H9 (cell line): ENCODE measurements at regions not wholly inside any gene's neighbourhood (a gene's known extent, or its start where the extent isn't known, plus 50 kb on each side); places are given as distances from the start of the nearest gene placed in this dataset.

Experiments
- DNase-seq: peaks from one replicate; pipeline ENCODE4 v3.0.0-alpha.2; 2017
- H2AFZ ChIP-seq: one replicate; pipeline ENCODE4 v1.6.1; 2013; ENCODE audit warnings: mild to moderate bottlenecking, low read length, control low read depth, moderate library complexity
- H2AK5ac ChIP-seq: 2 replicates; pipeline ENCODE4 v1.6.1; 2013; ENCODE audit warnings: low read length, control low read depth, mixed read lengths; ENCODE audit not compliant: insufficient read length
- H2BK120ac ChIP-seq: one replicate; pipeline ENCODE4 v1.6.1; 2013; ENCODE audit warnings: low read depth, mild to moderate bottlenecking, low read length, control low read depth, inconsistent platforms; ENCODE audit not compliant: poor library complexity, severe bottlenecking
- H2BK12ac ChIP-seq: 2 replicates; pipeline ENCODE4 v1.6.1; 2013; ENCODE audit warnings: low read length, control low read depth, mixed read lengths, low read depth; ENCODE audit not compliant: insufficient read length
- H2BK15ac ChIP-seq: 2 replicates; pipeline ENCODE4 v1.6.1; 2013; ENCODE audit warnings: low read depth, low read length, control low read depth
- H2BK20ac ChIP-seq: one replicate; pipeline ENCODE4 v1.6.1; 2013; ENCODE audit warnings: low read depth, mild to moderate bottlenecking, low read length, control low read depth, inconsistent platforms; ENCODE audit not compliant: poor library complexity, severe bottlenecking
- H2BK5ac ChIP-seq: 2 replicates; pipeline ENCODE4 v1.6.1; 2013; ENCODE audit warnings: low read length, control low read depth, mixed read lengths; ENCODE audit not compliant: insufficient read length
- H3K14ac ChIP-seq: 2 replicates; pipeline ENCODE4 v1.6.1; 2013; ENCODE audit warnings: low read length, control low read depth; ENCODE audit not compliant: insufficient read depth
- H3K18ac ChIP-seq: 2 replicates; pipeline ENCODE4 v1.6.1; 2013; ENCODE audit warnings: low read depth, mild to moderate bottlenecking, mixed read lengths, low read length, control low read depth; ENCODE audit not compliant: insufficient read length
- H3K23ac ChIP-seq: 2 replicates; pipeline ENCODE4 v1.6.1; 2013; ENCODE audit warnings: low read length, control low read depth, mixed read lengths, low read depth; ENCODE audit not compliant: insufficient read length
- H3K23me2 ChIP-seq: 2 replicates; pipeline ENCODE4 v1.6.1; 2013; ENCODE audit warnings: low read depth, mild to moderate bottlenecking, mixed read lengths, low read length, control low read depth; ENCODE audit not compliant: insufficient read length, poor library complexity, severe bottlenecking
- H3K27ac ChIP-seq: 2 replicates; pipeline ENCODE4 v1.5.1; 2013; ENCODE audit warnings: low read length, control low read depth, mixed read lengths, low read depth; ENCODE audit not compliant: insufficient read length
- H3K27me3 ChIP-seq: 2 replicates; pipeline ENCODE4 v1.6.1; 2013; ENCODE audit warnings: low read length, control low read depth, inconsistent platforms; ENCODE audit not compliant: insufficient read depth
- H3K4ac ChIP-seq: 2 replicates; pipeline ENCODE4 v1.6.1; 2013; ENCODE audit warnings: low read depth, mild to moderate bottlenecking, control low read depth, inconsistent platforms, low read length, moderate library complexity
- H3K4me1 ChIP-seq: 2 replicates; pipeline ENCODE4 v1.6.1; 2013; ENCODE audit warnings: low read length, control low read depth, inconsistent platforms; ENCODE audit not compliant: insufficient read depth
- H3K4me2 ChIP-seq: 2 replicates; pipeline ENCODE4 v1.6.1; 2013; ENCODE audit warnings: low read length, control low read depth, mixed read lengths; ENCODE audit not compliant: insufficient read length, insufficient read depth
- H3K56ac ChIP-seq: 2 replicates; pipeline ENCODE4 v1.6.1; 2013; ENCODE audit warnings: low read depth, mild to moderate bottlenecking, mixed read lengths, low read length, control low read depth; ENCODE audit not compliant: insufficient read length
- H3K79me1 ChIP-seq: 2 replicates; pipeline ENCODE4 v1.6.1; 2013; ENCODE audit warnings: low read depth, mild to moderate bottlenecking, moderate library complexity, low read length, control low read depth, inconsistent platforms; ENCODE audit not compliant: insufficient read depth, poor library complexity, severe bottlenecking
- H3K79me2 ChIP-seq: 2 replicates; pipeline ENCODE4 v1.6.1; 2013; ENCODE audit warnings: low read length, control low read depth, inconsistent platforms; ENCODE audit not compliant: insufficient read depth
- H3K9ac ChIP-seq: 2 replicates; pipeline ENCODE4 v1.6.1; 2013; ENCODE audit warnings: low read length, control low read depth, mixed read lengths; ENCODE audit not compliant: insufficient read length; ENCODE audit errors: extremely low read depth
- H3K9me3 ChIP-seq: one replicate; pipeline ENCODE4 v1.6.1; 2013; ENCODE audit warnings: low read depth, low read length, inconsistent platforms; ENCODE audit not compliant: control insufficient read depth
- H3T11ph ChIP-seq: one replicate; pipeline ENCODE4 v1.6.1; 2013; ENCODE audit warnings: mild to moderate bottlenecking, low read length, control low read depth, inconsistent platforms
- H4K20me1 ChIP-seq: one replicate; pipeline ENCODE4 v1.6.1; 2013; ENCODE audit not compliant: control insufficient read depth, insufficient read length, insufficient read depth
- H4K5ac ChIP-seq: 2 replicates; pipeline ENCODE4 v1.6.1; 2013; ENCODE audit warnings: low read depth, mild to moderate bottlenecking, mixed read lengths, low read length, control low read depth; ENCODE audit not compliant: insufficient read length
- H4K8ac ChIP-seq: replicated peaks from 2 replicates; pipeline ENCODE4 v1.6.1; 2013; ENCODE audit warnings: low read length, control low read depth, mixed read lengths, low read depth; ENCODE audit not compliant: insufficient read length
- H4K91ac ChIP-seq: 2 replicates; pipeline ENCODE4 v1.6.1; 2013; ENCODE audit warnings: low read depth, mild to moderate bottlenecking, moderate library complexity, mixed read lengths, low read length, control low read depth; ENCODE audit not compliant: insufficient read length
- H3K27ac Mint-ChIP-seq, 3 experiments: 2 replicates in 2 of 3; 3 replicates in 1 of 3; pipeline ENCODE4 v1.8.0; 2020 to 2021; ENCODE audit warnings: mixed read lengths in 3 of 3, mild to moderate bottlenecking in 1 of 3, moderate library complexity in 1 of 3
- H3K27me3 Mint-ChIP-seq: 2 replicates; pipeline ENCODE4 v1.8.0; 2021; ENCODE audit warnings: low read depth, mild to moderate bottlenecking, moderate library complexity, mixed read lengths
- H3K36me3 Mint-ChIP-seq, 3 experiments: 2 replicates in 2 of 3; 3 replicates in 1 of 3; pipeline ENCODE4 v1.8.0; 2020 to 2021; ENCODE audit warnings: low read depth in 3 of 3, mixed read lengths in 3 of 3; ENCODE audit not compliant: insufficient read depth in 1 of 3
- H3K4me1 Mint-ChIP-seq, 2 experiments: 2 replicates each; pipeline ENCODE4 v1.8.0; 2020; ENCODE audit warnings: mixed read lengths in 2 of 2
- H3K4me3 Mint-ChIP-seq, 2 experiments: 2 replicates in 1 of 2; 3 replicates in 1 of 2; pipeline ENCODE4 v1.8.0; 2020 to 2021; ENCODE audit warnings: mild to moderate bottlenecking in 2 of 2, mixed read lengths in 2 of 2, moderate library complexity in 1 of 2
- H3K9me3 Mint-ChIP-seq, 2 experiments: 2 replicates in 1 of 2; 3 replicates in 1 of 2; pipeline ENCODE4 v1.8.0; 2020; ENCODE audit warnings: mild to moderate bottlenecking in 2 of 2, mixed read lengths in 2 of 2, moderate library complexity in 1 of 2
- WGBS: extraction: QIAGEN DNeasy Blood & Tissue Kit; methylation state at CpG from one replicate; pipeline ENCODE4 v1.1.7; 2013; ENCODE audit warnings: missing lambda C conversion rate, low lambda C conversion rate, mixed read lengths; ENCODE audit not compliant: insufficient read length; ENCODE audit errors: extremely low coverage; 5-methylcytosine and 5-hydroxymethylcytosine counted together
- TF ChIP-seq, protein P1 (sequence below): fragments of 200-600 bp; sonication (generic); conservative IDR thresholded peaks from 3 replicates; pipeline ENCODE4 v1.8.0; 2021; ENCODE audit warnings: antibody characterized with exemption, mild to moderate bottlenecking

DNA sequence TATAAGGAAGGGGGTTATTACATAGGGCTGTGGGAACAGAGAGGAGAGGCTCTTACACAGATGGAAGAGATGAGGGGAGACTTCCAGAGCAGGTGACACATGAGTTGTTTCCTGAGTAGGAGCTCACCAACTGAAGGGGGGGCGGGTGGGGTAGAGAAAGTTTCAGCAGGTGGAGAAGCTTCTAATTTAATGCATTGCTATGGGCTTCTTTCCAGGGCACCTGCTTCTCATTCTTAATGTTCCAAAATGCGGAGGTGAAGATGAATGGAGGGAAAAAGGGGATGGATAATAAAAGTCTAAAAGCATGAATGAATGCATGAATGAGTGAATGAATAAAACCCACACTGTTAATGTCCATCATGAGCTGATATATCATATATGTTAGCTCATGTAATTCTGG, 439.0 kb upstream of the CCL2 start:
- no peak overlapping the region for H4K8ac ChIP-seq
- H4K5ac ChIP-seq: no peak overlapping the region
- DNase-seq: no peak
- no peaks in the 10 kb centered on the region for H3K9me3 ChIP-seq
- H3K18ac ChIP-seq: no peak overlapping the region
- H3K27ac ChIP-seq: no peak overlapping the region
- H3K27me3 ChIP-seq: no peaks in the 10 kb centered on the region; the same call in 1 of the 2 replicates
- H3K27me3 Mint-ChIP-seq: peaks cover 6% of the 10 kb centered on the region
- H2BK120ac ChIP-seq: no peak overlapping the region
- H3K4me1 Mint-ChIP-seq: peaks cover 19 to 25% of the 10 kb centered on the region in 2 experiments
- H2BK12ac ChIP-seq: no peak overlapping the region
- no peak overlapping the region for H2BK20ac ChIP-seq
- no peaks in the 10 kb centered on the region for H3K79me1 ChIP-seq
- no peak overlapping the region for H3K4me2 ChIP-seq
- H3K9ac ChIP-seq: no peak overlapping the region
- TF ChIP-seq, protein P1, sequence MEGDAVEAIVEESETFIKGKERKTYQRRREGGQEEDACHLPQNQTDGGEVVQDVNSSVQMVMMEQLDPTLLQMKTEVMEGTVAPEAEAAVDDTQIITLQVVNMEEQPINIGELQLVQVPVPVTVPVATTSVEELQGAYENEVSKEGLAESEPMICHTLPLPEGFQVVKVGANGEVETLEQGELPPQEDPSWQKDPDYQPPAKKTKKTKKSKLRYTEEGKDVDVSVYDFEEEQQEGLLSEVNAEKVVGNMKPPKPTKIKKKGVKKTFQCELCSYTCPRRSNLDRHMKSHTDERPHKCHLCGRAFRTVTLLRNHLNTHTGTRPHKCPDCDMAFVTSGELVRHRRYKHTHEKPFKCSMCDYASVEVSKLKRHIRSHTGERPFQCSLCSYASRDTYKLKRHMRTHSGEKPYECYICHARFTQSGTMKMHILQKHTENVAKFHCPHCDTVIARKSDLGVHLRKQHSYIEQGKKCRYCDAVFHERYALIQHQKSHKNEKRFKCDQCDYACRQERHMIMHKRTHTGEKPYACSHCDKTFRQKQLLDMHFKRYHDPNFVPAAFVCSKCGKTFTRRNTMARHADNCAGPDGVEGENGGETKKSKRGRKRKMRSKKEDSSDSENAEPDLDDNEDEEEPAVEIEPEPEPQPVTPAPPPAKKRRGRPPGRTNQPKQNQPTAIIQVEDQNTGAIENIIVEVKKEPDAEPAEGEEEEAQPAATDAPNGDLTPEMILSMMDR: no peak
- H3K36me3 Mint-ChIP-seq: no peaks in the 10 kb centered on the region
- H4K91ac ChIP-seq: no peak overlapping the region
- H3K56ac ChIP-seq: no peak overlapping the region
- no peak overlapping the region for H3K23ac ChIP-seq
- no peak overlapping the region for H3K4me3 Mint-ChIP-seq
- H2BK5ac ChIP-seq: no peak overlapping the region
- H3K4ac ChIP-seq: no peak overlapping the region
- H2AFZ ChIP-seq: no peak overlapping the region
- H3K23me2 ChIP-seq: no peaks in the 10 kb centered on the region
- no peak overlapping the region for H3K27ac Mint-ChIP-seq
- no peak overlapping the region for H3T11ph ChIP-seq
- H4K20me1 ChIP-seq: no peaks in the 10 kb centered on the region
- H3K79me2 ChIP-seq: no peaks in the 10 kb centered on the region
- WGBS: no CpG with 5 or more reads among the region's 2 CpGs
- H3K9me3 Mint-ChIP-seq: no peaks in the 10 kb centered on the region
- H2AK5ac ChIP-seq: no peak overlapping the region
- no peak overlapping the region for H2BK15ac ChIP-seq
- H3K4me1 ChIP-seq: no peaks in the 10 kb centered on the region
- no peak overlapping the region for H3K14ac ChIP-seq
